ENCODE measurements at regions not wholly inside any gene's neighbourhood (a gene's known extent, or its start where the extent isn't known, plus 50 kb on each side); places are given as distances from the start of the nearest gene placed in this dataset.

GRCh38 chr12:127108360-127109215 lies 1158.4 kb upstream of the TMEM132C start:
- H3K36me3 ChIP-seq (ENCODE audit: control insufficient read depth, insufficient read depth, low read length) = no peaks in the 10 kb centered on the region
- ChIA-PET CTCF (interaction anchor here (0.6 to 5.3 kb wide), 46 partner anchors 9 to 1925 kb away, joined by 3 to 135 read pairs (median 4); no protein-coding TSS in a partner anchor), POLR2A (no interaction called here)
- DNase-seq (ENCODE audit: low read depth) = peak; percentile 8
- peak; percentile 77 for TF ChIP-seq CTCF (IDR thresholded peaks at IDR 0.05; ENCODE audit: insufficient read depth, low read depth, low read length)
- H3K4me3 ChIP-seq (ENCODE audit: low read depth, low read length) = no peak overlapping the region
- no peaks in the 10 kb centered on the region for H3K27me3 ChIP-seq (ENCODE audit: control insufficient read depth, insufficient read depth, low read length)

GRCh38 chr12:127113945-127114344 lies 1153.0 kb upstream of the TMEM132C start:
- CTCF ChIA-PET = no interaction called here
- Histone ChIP-seq H3K27me3 (ENCODE audit: control insufficient read depth, insufficient read depth, low read length) (no peaks in the 10 kb centered on the region), H3K4me3 (ENCODE audit: low read depth, low read length) (no peak overlapping the region), H3K36me3 (ENCODE audit: control insufficient read depth, insufficient read depth, low read length) (no peaks in the 10 kb centered on the region)
- TF ChIP-seq CTCF (IDR thresholded peaks at IDR 0.05; ENCODE audit: insufficient read depth, low read depth, low read length) = no peak
- POLR2A ChIA-PET = no interaction called here
- no peak for DNase-seq (ENCODE audit: low read depth)

- no peak for DNase-seq (ENCODE audit: low read depth)
- POLR2A ChIA-PET = interaction anchor here (0.7 kb wide), 1 partner anchor 167 kb away, joined by 3 read pairs; no protein-coding TSS in a partner anchor
- no peaks in the 10 kb centered on the region for H3K36me3 ChIP-seq (ENCODE audit: control insufficient read depth, insufficient read depth, low read length)
- CTCF ChIA-PET = interaction anchor here (0.6 to 1.9 kb wide), 3 partner anchors 99 to 247 kb away, joined by 4 to 7 read pairs (median 4); no protein-coding TSS in a partner anchor
- H3K27me3 ChIP-seq (ENCODE audit: control insufficient read depth, insufficient read depth, low read length) = no peaks in the 10 kb centered on the region
- no peak overlapping the region for H3K4me3 ChIP-seq (ENCODE audit: low read depth, low read length)
- no peak for TF ChIP-seq CTCF (IDR thresholded peaks at IDR 0.05; ENCODE audit: insufficient read depth, low read depth, low read length)
Measured at GRCh38 chr12:127115468-127116035, 1151.4 kb upstream of the TMEM132C start.

- CTCF ChIA-PET = interaction anchor here (1.4 to 2.4 kb wide), 2 partner anchors 9 to 175 kb away, joined by 7 to 8 read pairs; no protein-coding TSS in a partner anchor
- DNase-seq (ENCODE audit: low read depth) = no peak
- no peak for TF ChIP-seq CTCF (IDR thresholded peaks at IDR 0.05; ENCODE audit: insufficient read depth, low read depth, low read length)
- POLR2A ChIA-PET = no interaction called here
- no peaks in the 10 kb centered on the region for H3K36me3 ChIP-seq (ENCODE audit: control insufficient read depth, insufficient read depth, low read length)
- H3K4me3 ChIP-seq (ENCODE audit: low read depth, low read length) = no peak overlapping the region
- H3K27me3 ChIP-seq (ENCODE audit: control insufficient read depth, insufficient read depth, low read length) = no peaks in the 10 kb centered on the region
Measured at GRCh38 chr12:127118251-127118650, 1148.7 kb upstream of the TMEM132C start.

DNA sequence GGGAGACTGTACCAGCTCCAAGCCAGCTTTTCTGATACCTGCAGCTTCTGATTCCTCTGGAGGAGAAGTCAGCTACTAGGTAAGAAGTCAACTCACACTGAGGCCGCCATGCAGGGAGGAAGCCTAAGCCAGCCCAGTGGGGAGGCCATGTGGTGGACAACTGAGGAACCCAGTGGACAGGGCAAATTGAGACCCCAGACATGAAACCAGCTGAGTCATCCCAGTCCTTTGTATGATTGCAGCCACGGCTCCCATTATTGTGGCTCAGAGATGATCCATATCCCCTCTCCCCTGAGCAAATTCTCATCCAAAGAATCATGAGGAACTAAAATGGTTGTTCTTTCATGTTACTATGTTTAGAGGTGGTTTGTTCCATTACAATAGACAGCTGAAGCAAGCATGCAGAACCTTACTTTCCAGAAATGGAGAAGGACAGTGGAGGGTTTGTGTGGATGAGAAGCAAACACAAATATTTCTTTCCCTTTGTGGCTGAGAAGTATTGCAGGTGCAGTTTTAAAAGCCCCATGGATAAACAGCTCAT lies 1147.3 kb upstream of the TMEM132C start:
- DNase-seq (ENCODE audit: low read depth) = no peak
- Histone ChIP-seq H3K36me3 (ENCODE audit: control insufficient read depth, insufficient read depth, low read length) (no peaks in the 10 kb centered on the region), H3K4me3 (ENCODE audit: low read depth, low read length) (no peak overlapping the region), H3K27me3 (ENCODE audit: control insufficient read depth, insufficient read depth, low read length) (no peaks in the 10 kb centered on the region)
- TF ChIP-seq CTCF (IDR thresholded peaks at IDR 0.05; ENCODE audit: insufficient read depth, low read depth, low read length) = no peak
- ChIA-PET CTCF (interaction anchor here (2.4 kb wide), 1 partner anchor 11 kb away, joined by 7 read pairs; no protein-coding TSS in a partner anchor), POLR2A (no interaction called here)
